ENCODE measurements at regions not wholly inside any gene's neighbourhood (a gene's known extent, or its start where the extent isn't known, plus 50 kb on each side); places are given as distances from the start of the nearest gene placed in this dataset.

DNA sequence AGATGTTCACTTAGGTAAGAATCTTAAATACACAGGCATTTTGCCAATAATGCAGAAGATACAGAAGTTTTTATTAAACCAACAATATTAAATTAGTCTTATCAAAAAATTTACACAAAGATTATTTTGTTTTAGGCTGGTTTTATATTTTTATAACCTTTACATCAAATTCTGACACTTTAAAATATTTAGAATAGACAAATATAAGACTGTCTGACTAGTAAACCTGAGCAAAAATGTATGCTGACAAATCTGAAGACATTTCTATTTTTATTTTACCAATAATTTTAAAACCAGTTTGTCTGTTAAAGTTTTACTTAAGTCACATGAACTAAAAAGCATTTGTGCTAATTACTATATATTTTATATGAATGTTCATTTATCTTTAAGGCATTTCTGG lies 72.1 kb upstream of the ZNF236 start:
- Histone ChIP-seq H3K79me2 (ENCODE audit: insufficient read depth, low read depth, low read length) (no peaks in the 10 kb centered on the region), H3K4me3 (ENCODE audit: low read depth, low read length, poor library complexity, severe bottlenecking) (no peak overlapping the region), H3K9me3 (ENCODE audit: low read length) (0 out of 2 replicates have a peak, but pooled peaks cover 4% of the 10 kb centered on the region), H4K20me1 (ENCODE audit: insufficient read depth, low read length) (no peaks in the 10 kb centered on the region), H3K9me2 (ENCODE audit: insufficient read depth, low read length) (no peaks in the 10 kb centered on the region), H3K4me2 (ENCODE audit: low read length) (no peak overlapping the region), H3K4me1 (ENCODE audit: insufficient read depth, low read length, poor library complexity, severe bottlenecking) (no peaks in the 10 kb centered on the region), H3K36me3 (ENCODE audit: insufficient read depth, low read length) (no peaks in the 10 kb centered on the region), H2AFZ (ENCODE audit: low read length) (no peak overlapping the region), H3K27ac (ENCODE audit: low read depth, low read length, poor library complexity, severe bottlenecking) (no peak overlapping the region)
- POLR2A ChIA-PET: no interaction called here
- CTCF ChIA-PET (ENCODE audit: unreplicated experiment): no interaction called here
- TF ChIP-seq, protein P1, sequence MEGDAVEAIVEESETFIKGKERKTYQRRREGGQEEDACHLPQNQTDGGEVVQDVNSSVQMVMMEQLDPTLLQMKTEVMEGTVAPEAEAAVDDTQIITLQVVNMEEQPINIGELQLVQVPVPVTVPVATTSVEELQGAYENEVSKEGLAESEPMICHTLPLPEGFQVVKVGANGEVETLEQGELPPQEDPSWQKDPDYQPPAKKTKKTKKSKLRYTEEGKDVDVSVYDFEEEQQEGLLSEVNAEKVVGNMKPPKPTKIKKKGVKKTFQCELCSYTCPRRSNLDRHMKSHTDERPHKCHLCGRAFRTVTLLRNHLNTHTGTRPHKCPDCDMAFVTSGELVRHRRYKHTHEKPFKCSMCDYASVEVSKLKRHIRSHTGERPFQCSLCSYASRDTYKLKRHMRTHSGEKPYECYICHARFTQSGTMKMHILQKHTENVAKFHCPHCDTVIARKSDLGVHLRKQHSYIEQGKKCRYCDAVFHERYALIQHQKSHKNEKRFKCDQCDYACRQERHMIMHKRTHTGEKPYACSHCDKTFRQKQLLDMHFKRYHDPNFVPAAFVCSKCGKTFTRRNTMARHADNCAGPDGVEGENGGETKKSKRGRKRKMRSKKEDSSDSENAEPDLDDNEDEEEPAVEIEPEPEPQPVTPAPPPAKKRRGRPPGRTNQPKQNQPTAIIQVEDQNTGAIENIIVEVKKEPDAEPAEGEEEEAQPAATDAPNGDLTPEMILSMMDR (conservative IDR thresholded peaks at IDR 0.05; ENCODE audit: low read length): no peak
- TF ChIP-seq EZH2phosphoT487 (IDR thresholded peaks at IDR 0.05; ENCODE audit: borderline replicate concordance, low read depth, low read length): no peak
- no peak for DNase-seq (ENCODE audit: low spot score)
- BruUV-seq (replicated peaks): no TSS peak
- intact Hi-C loops (cut with micrococcal nuclease; ENCODE audit: unreplicated experiment): no loop called here

DNA sequence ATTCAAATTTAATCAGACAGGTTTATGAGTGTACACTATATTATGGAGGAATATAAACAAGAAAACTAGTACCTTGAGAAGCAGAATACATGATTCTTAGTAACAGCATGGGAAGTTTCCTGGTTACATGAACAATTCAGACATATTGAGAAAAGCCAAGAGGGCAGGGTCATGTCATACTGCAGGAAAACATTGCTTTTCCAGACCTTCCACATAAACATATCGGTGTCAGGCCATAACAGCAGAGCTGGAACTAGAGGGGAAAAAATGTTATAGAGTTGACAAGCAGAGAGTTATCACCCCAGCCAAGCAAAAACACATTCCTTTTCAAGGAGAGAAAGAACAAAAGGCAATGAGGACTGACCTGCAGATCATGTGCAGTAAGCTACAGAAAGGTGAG lies 74.7 kb upstream of the ZNF236 start:
- ChIA-PET CTCF (ENCODE audit: unreplicated experiment) (no interaction called here), POLR2A (no interaction called here)
- no peak overlapping the region for H2AFZ ChIP-seq (ENCODE audit: low read length)
- H3K9me2 ChIP-seq (ENCODE audit: insufficient read depth, low read length): no peaks in the 10 kb centered on the region
- BruUV-seq (replicated peaks): no TSS peak
- H3K79me2 ChIP-seq (ENCODE audit: insufficient read depth, low read depth, low read length): no peaks in the 10 kb centered on the region
- TF ChIP-seq EZH2phosphoT487 (IDR thresholded peaks at IDR 0.05; ENCODE audit: borderline replicate concordance, low read depth, low read length): no peak
- TF ChIP-seq, protein P1 (conservative IDR thresholded peaks at IDR 0.05; ENCODE audit: low read length): no peak
- H3K4me2 ChIP-seq (ENCODE audit: low read length): no peak overlapping the region
- H3K27ac ChIP-seq (ENCODE audit: low read depth, low read length, poor library complexity, severe bottlenecking): no peak overlapping the region
- no peak overlapping the region for H3K4me3 ChIP-seq (ENCODE audit: low read depth, low read length, poor library complexity, severe bottlenecking)
- no peaks in the 10 kb centered on the region for H4K20me1 ChIP-seq (ENCODE audit: insufficient read depth, low read length)
- no peaks in the 10 kb centered on the region for H3K36me3 ChIP-seq (ENCODE audit: insufficient read depth, low read length)
- H3K9me3 ChIP-seq (ENCODE audit: low read length): 0 out of 2 replicates have a peak, but pooled peaks cover 4% of the 10 kb centered on the region
- intact Hi-C loops (cut with micrococcal nuclease; ENCODE audit: unreplicated experiment): no loop called here
- no peaks in the 10 kb centered on the region for H3K4me1 ChIP-seq (ENCODE audit: insufficient read depth, low read length, poor library complexity, severe bottlenecking)
- no peak for DNase-seq (ENCODE audit: low spot score)

DNA sequence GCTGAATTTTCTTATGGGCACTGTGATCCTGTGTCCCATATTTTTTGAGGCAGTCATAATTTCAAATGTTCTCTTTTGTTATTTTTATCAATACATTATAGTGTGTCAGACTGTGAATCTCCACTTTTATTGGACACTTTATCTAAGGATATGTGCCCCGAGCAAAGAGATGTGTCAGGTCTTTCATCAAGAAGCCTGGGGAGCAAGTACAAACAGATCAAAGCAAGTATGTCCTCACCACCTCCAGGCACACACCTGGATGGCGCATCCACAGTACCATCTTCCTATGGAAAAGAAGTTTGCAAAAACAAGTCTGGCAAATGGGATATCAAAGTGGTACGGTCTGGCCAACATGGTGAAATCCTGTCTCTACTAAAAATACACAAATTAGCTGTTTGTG lies 81.0 kb upstream of the ZNF236 start:
- no peaks in the 10 kb centered on the region for H3K36me3 ChIP-seq (ENCODE audit: insufficient read depth, low read length)
- H4K20me1 ChIP-seq (ENCODE audit: insufficient read depth, low read length): no peaks in the 10 kb centered on the region
- H3K4me2 ChIP-seq (ENCODE audit: low read length): no peak overlapping the region
- H3K9me2 ChIP-seq (ENCODE audit: insufficient read depth, low read length): no peaks in the 10 kb centered on the region
- no peak overlapping the region for H2AFZ ChIP-seq (ENCODE audit: low read length)
- intact Hi-C loops (cut with micrococcal nuclease; ENCODE audit: unreplicated experiment): no loop called here
- no peaks in the 10 kb centered on the region for H3K4me1 ChIP-seq (ENCODE audit: insufficient read depth, low read length, poor library complexity, severe bottlenecking)
- ChIA-PET POLR2A (no interaction called here), CTCF (ENCODE audit: unreplicated experiment) (interaction anchor here (0.6 kb wide), 1 partner anchor 1820 kb away, joined by 4 read pairs; no protein-coding TSS in a partner anchor)
- DNase-seq (ENCODE audit: low spot score): no peak
- no peak overlapping the region for H3K27ac ChIP-seq (ENCODE audit: low read depth, low read length, poor library complexity, severe bottlenecking)
- H3K79me2 ChIP-seq (ENCODE audit: insufficient read depth, low read depth, low read length): no peaks in the 10 kb centered on the region
- no peaks in the 10 kb centered on the region for H3K9me3 ChIP-seq (ENCODE audit: low read length)
- TF ChIP-seq, protein P1 (conservative IDR thresholded peaks at IDR 0.05; ENCODE audit: low read length): no peak
- TF ChIP-seq EZH2phosphoT487 (IDR thresholded peaks at IDR 0.05; ENCODE audit: borderline replicate concordance, low read depth, low read length): no peak
- no TSS peak for BruUV-seq (replicated peaks)
- no peak overlapping the region for H3K4me3 ChIP-seq (ENCODE audit: low read depth, low read length, poor library complexity, severe bottlenecking)

All from OCI-LY7 (cell line).